H1 (cell line): ENCODE measurements at regions not wholly inside any gene's neighbourhood (a gene's known extent, or its start where the extent isn't known, plus 50 kb on each side); places are given as distances from the start of the nearest gene placed in this dataset.

Source experiments
- CTCF ChIA-PET: fragments of 300-600 bp; sonication (Branson Sonifier 250); formaldehyde crosslinking; loops from one replicate; lab custom pipeline; 2021; ENCODE audit not compliant: partially characterized antibody; lab: Charles Lee
- POLR2A ChIA-PET: fragments of 300-600 bp; sonication (Branson Sonifier 250); formaldehyde crosslinking; loops from one replicate; lab custom pipeline; 2021; ENCODE audit warnings: inconsistent platforms; ENCODE audit not compliant: partially characterized antibody; lab: Charles Lee
- DNase-seq, 2 experiments: peaks; one replicate each; pipeline versions ENCODE4 v3.0.0 to v3.0.0-alpha.2; 2010 to 2022; ENCODE audit warnings: low spot score in 2 of 2, low read depth in 1 of 2, mixed read lengths in 1 of 2
- FAIRE-seq: peaks from 2 replicates; lab custom pipeline; 2011; peaks lifted over from hg19 to GRCh38; lab: Jason Lieb, UNC
- H2AFZ ChIP-seq: 2 replicates; pipeline ENCODE4 v1.8.1; 2012; ENCODE audit warnings: low read length, inconsistent platforms
- H2AK5ac ChIP-seq: 2 replicates; pipeline ENCODE4 v1.6.1; 2013; ENCODE audit warnings: low read depth, low read length
- H2BK120ac ChIP-seq: replicated peaks from 2 replicates; pipeline ENCODE3; 2013; ENCODE audit warnings: low read depth, low read length, inconsistent platforms
- H2BK12ac ChIP-seq: 2 replicates; pipeline ENCODE4 v1.6.1; 2013; ENCODE audit warnings: low read depth, low read length
- H2BK15ac ChIP-seq: 2 replicates; pipeline ENCODE4 v1.6.1; 2013; ENCODE audit warnings: low read length
- H2BK20ac ChIP-seq: 2 replicates; pipeline ENCODE4 v1.6.1; 2013; ENCODE audit warnings: low read length
- H2BK5ac ChIP-seq: 2 replicates; pipeline ENCODE4 v1.6.1; 2013; ENCODE audit warnings: low read depth, low read length
- H3K14ac ChIP-seq: 2 replicates; pipeline ENCODE4 v1.6.1; 2013; ENCODE audit warnings: inconsistent platforms; ENCODE audit not compliant: insufficient read length
- H3K18ac ChIP-seq: 2 replicates; pipeline ENCODE4 v1.6.1; 2013; ENCODE audit warnings: low read length; ENCODE audit errors: extremely low read depth
- H3K23ac ChIP-seq: 2 replicates; pipeline ENCODE4 v1.6.1; 2013; ENCODE audit warnings: inconsistent platforms; ENCODE audit not compliant: insufficient read length
- H3K23me2 ChIP-seq: 2 replicates; pipeline ENCODE4 v1.6.1; 2013; ENCODE audit warnings: low read depth, low read length
- H3K27ac ChIP-seq: 2 replicates; pipeline ENCODE4 v1.6.1; 2011; ENCODE audit warnings: low read depth, low read length, inconsistent platforms
- H3K27me3 ChIP-seq, 4 experiments: replicated peaks in 1 of 4; 1 replicate in 1 of 4; 2 replicates in 3 of 4; pipeline versions ENCODE4 v1.6.1 to v1.8.1; 2011 to 2013; ENCODE audit warnings: low read length in 3 of 4, mild to moderate bottlenecking in 3 of 4, inconsistent platforms in 2 of 4, mixed read lengths in 2 of 4, moderate library complexity in 1 of 4; ENCODE audit not compliant: control insufficient read depth in 3 of 4, insufficient read depth in 3 of 4; ENCODE audit errors: extremely low read depth in 1 of 4
- H3K36me3 ChIP-seq, 4 experiments: 2 replicates each; pipeline versions ENCODE4 v1.6.1 to v1.8.1; 2011 to 2013; ENCODE audit warnings: mild to moderate bottlenecking in 4 of 4, low read length in 3 of 4, moderate library complexity in 2 of 4, control low read depth in 1 of 4, inconsistent platforms in 1 of 4; ENCODE audit not compliant: insufficient read depth in 4 of 4, control insufficient read depth in 2 of 4
- H3K4ac ChIP-seq: replicated peaks from 2 replicates; pipeline ENCODE3; 2013; ENCODE audit warnings: low read length, low read depth, mixed read lengths, inconsistent platforms; ENCODE audit not compliant: insufficient read length
- H3K4me1 ChIP-seq, 4 experiments: replicated peaks in 1 of 4; 1 replicate in 1 of 4; 2 replicates in 3 of 4; pipeline versions ENCODE4 v1.6.1 to v1.8.1; 2011 to 2013; ENCODE audit warnings: low read length in 3 of 4, inconsistent platforms in 2 of 4, mixed read lengths in 1 of 4; ENCODE audit not compliant: insufficient read depth in 4 of 4, control insufficient read depth in 3 of 4
- H3K4me2 ChIP-seq, 2 experiments: 2 replicates each; pipeline versions ENCODE4 v1.6.1 to v1.8.1; 2011 to 2013; ENCODE audit warnings: low read depth in 2 of 2, low read length in 2 of 2, control low read depth in 1 of 2, inconsistent platforms in 1 of 2, mild to moderate bottlenecking in 1 of 2; ENCODE audit not compliant: insufficient read depth in 1 of 2
- H3K4me3 ChIP-seq, 4 experiments: fragments of 200-600, 300-600 bp in 1 of 4; sonication (generic), shearing (Covaris generic), sonication (Bioruptor Twin) in 1 of 4; 2 replicates each; pipeline versions ENCODE4 v1.5.1 to v1.8.1; 2011 to 2016; ENCODE audit warnings: low read length in 4 of 4, low read depth in 3 of 4, control low read depth in 2 of 4, inconsistent platforms in 2 of 4, mild to moderate bottlenecking in 2 of 4, mixed read lengths in 1 of 4, moderate library complexity in 1 of 4; ENCODE audit not compliant: insufficient read depth in 2 of 4; ENCODE audit errors: extremely low read depth in 1 of 4
- H3K56ac ChIP-seq: replicated peaks from 2 replicates; pipeline ENCODE3; 2013; ENCODE audit warnings: low read depth, mild to moderate bottlenecking, mixed read lengths, low read length, inconsistent platforms; ENCODE audit not compliant: insufficient read length
- H3K79me1 ChIP-seq: 2 replicates; pipeline ENCODE4 v1.6.1; 2013; ENCODE audit warnings: low read depth, low read length, control low read depth
- H3K79me2 ChIP-seq, 2 experiments: 2 replicates each; pipeline versions ENCODE4 v1.6.1 to v1.8.1; 2012 to 2013; ENCODE audit warnings: low read length in 2 of 2, mild to moderate bottlenecking in 2 of 2, inconsistent platforms in 1 of 2; ENCODE audit not compliant: insufficient read depth in 2 of 2, control insufficient read depth in 1 of 2
- H3K9ac ChIP-seq, 4 experiments: replicated peaks in 1 of 4; 1 replicate in 1 of 4; 2 replicates in 3 of 4; pipeline versions ENCODE4 v1.6.1 to v1.8.1; 2011 to 2013; ENCODE audit warnings: low read depth in 3 of 4, low read length in 3 of 4, control low read depth in 2 of 4, mild to moderate bottlenecking in 2 of 4, moderate library complexity in 2 of 4, inconsistent platforms in 1 of 4; ENCODE audit errors: extremely low read depth in 1 of 4
- H3K9me3 ChIP-seq, 2 experiments: 2 replicates each; pipeline versions ENCODE4 v1.6.1 to v1.8.1; 2012 to 2013; ENCODE audit warnings: mild to moderate bottlenecking in 2 of 2, moderate library complexity in 2 of 2, control low read depth in 1 of 2, inconsistent platforms in 1 of 2, low read depth in 1 of 2, low read length in 1 of 2, mixed read lengths in 1 of 2; ENCODE audit not compliant: insufficient read depth in 2 of 2
- H4K20me1 ChIP-seq, 2 experiments: replicated peaks in 1 of 2; 2 replicates each; pipeline versions ENCODE3 to v1.8.1; 2011 to 2013; ENCODE audit warnings: inconsistent platforms in 2 of 2, low read length in 2 of 2, mild to moderate bottlenecking in 1 of 2; ENCODE audit not compliant: insufficient read depth in 2 of 2, control insufficient read depth in 1 of 2
- H4K5ac ChIP-seq: 2 replicates; pipeline ENCODE4 v1.6.1; 2013; ENCODE audit warnings: low read length, low read depth, mixed read lengths, inconsistent platforms; ENCODE audit not compliant: insufficient read length
- H4K8ac ChIP-seq: 2 replicates; pipeline ENCODE4 v1.8.0; 2013; ENCODE audit warnings: mild to moderate bottlenecking, moderate library complexity, low read length, inconsistent platforms; ENCODE audit not compliant: insufficient read depth; ENCODE audit errors: extremely low read depth
- H4K91ac ChIP-seq: replicated peaks from 2 replicates; pipeline ENCODE3; 2013; ENCODE audit warnings: low read length, mixed read lengths, inconsistent platforms; ENCODE audit not compliant: insufficient read length
- ATF3 ChIP-seq: IDR thresholded peaks from 2 replicates; pipeline ENCODE4 v1.6.1; 2011; ENCODE audit warnings: low read depth, mild to moderate bottlenecking, low read length; ENCODE audit not compliant: insufficient read depth
- BACH1 ChIP-seq: IDR thresholded peaks from 2 replicates; pipeline ENCODE4 v1.6.1; 2012; ENCODE audit warnings: low read length, improper control_type of control experiment
- CHD1 ChIP-seq: IDR thresholded peaks from 2 replicates; pipeline ENCODE4 v1.6.1; 2012; ENCODE audit warnings: low read depth, low read length, improper control_type of control experiment
- CTCF ChIP-seq, 3 experiments: IDR thresholded peaks; 1 replicate in 2 of 3; 2 replicates in 1 of 3; pipeline versions ENCODE4 v1.5.1 to v1.6.1; 2011; ENCODE audit warnings: low read length in 3 of 3, mild to moderate bottlenecking in 3 of 3, inconsistent platforms in 2 of 3, low read depth in 1 of 3, moderate library complexity in 1 of 3; ENCODE audit not compliant: insufficient read depth in 1 of 3; ENCODE audit errors: control extremely low read depth in 1 of 3
- EP300 ChIP-seq, 2 experiments: IDR thresholded peaks; 1 replicate in 1 of 2; 2 replicates in 1 of 2; pipeline ENCODE4 v1.6.1; 2011 to 2012; ENCODE audit warnings: low read depth in 2 of 2, low read length in 2 of 2, mild to moderate bottlenecking in 2 of 2, borderline replicate concordance in 1 of 2, inconsistent platforms in 1 of 2, moderate library complexity in 1 of 2
- GTF2F1 ChIP-seq: IDR thresholded peaks from 2 replicates; pipeline ENCODE4 v1.6.1; 2012; ENCODE audit warnings: low read depth, low read length, improper control_type of control experiment, borderline replicate concordance
- JUND ChIP-seq: IDR thresholded peaks from 2 replicates; pipeline ENCODE4 v1.6.1; 2011; ENCODE audit warnings: mild to moderate bottlenecking, improper control_type of control experiment, low read length
- SRF ChIP-seq: IDR thresholded peaks from 2 replicates; pipeline ENCODE4 v1.6.1; 2011; ENCODE audit warnings: mild to moderate bottlenecking, low read depth, low read length, moderate library complexity
- WGBS, 2 experiments: shearing (Covaris generic) in 1 of 2; methylation state at CpG; one replicate each; pipeline versions ENCODE4 v1.1.6 to v1.1.7; 2013 to 2015; ENCODE audit warnings: low lambda C conversion rate in 2 of 2, mixed read lengths in 2 of 2, inconsistent platforms in 1 of 2, low coverage in 1 of 2, missing lambda C conversion rate in 1 of 2; ENCODE audit not compliant: insufficient replicate concordance in 2 of 2, insufficient coverage in 1 of 2, insufficient read length in 1 of 2; ENCODE audit errors: extremely low coverage in 1 of 2, missing lambda C conversion rate in 1 of 2; 5-methylcytosine and 5-hydroxymethylcytosine counted together

GRCh38 chr18:55076643-55077218, 117.5 kb upstream of the CCDC68 start:
- ChIA-PET POLR2A (no interaction called here), CTCF (no interaction called here)
- Histone ChIP-seq H2AK5ac (no peak overlapping the region), H3K23me2 (no peaks in the 10 kb centered on the region), H3K14ac (no peak overlapping the region), H2BK5ac (no peak overlapping the region), H3K4ac (no peak overlapping the region), H2BK15ac (no peak overlapping the region), H3K27me3 (no peaks in the 10 kb centered on the region), H3K56ac (no peak overlapping the region), H3K18ac (no peak overlapping the region), H3K79me1 (no peaks in the 10 kb centered on the region; the same call in 1 of the 2 replicates), H4K8ac (no peak overlapping the region), H3K4me3 (no peak overlapping the region), H3K4me2 (no peak overlapping the region), H2BK120ac (no peak overlapping the region), H3K23ac (no peak overlapping the region), H3K9me3 (no peaks in the 10 kb centered on the region), H2AFZ (no peak overlapping the region), H4K91ac (no peak overlapping the region), H3K36me3 (no peaks in the 10 kb centered on the region), H3K9ac (no peak overlapping the region), H3K79me2 (no peaks in the 10 kb centered on the region), H3K27ac (no peak overlapping the region), H3K4me1 (no peaks in the 10 kb centered on the region; a peak in 1 of 7 replicates), H2BK20ac (no peak overlapping the region), H4K5ac (no peak overlapping the region), H4K20me1 (no peaks in the 10 kb centered on the region), H2BK12ac (no peak overlapping the region)
- DNase-seq (no peak), FAIRE-seq (no peak)
- TF ChIP-seq BACH1 (no peak), CHD1 (no peak), ATF3 (no peak), CTCF (IDR thresholded peaks at IDR 0.05; ENCODE audit: control extremely low read depth in 1 of 3, insufficient read depth in 1 of 3, low read depth in 1 of 3, low read length in 3 of 3) (no peak), SRF (no peak), GTF2F1 (no peak), EP300 (IDR thresholded peaks at IDR 0.05; ENCODE audit: borderline replicate concordance in 1 of 2, low read depth in 2 of 2, low read length in 2 of 2) (no peak), JUND (no peak)
- WGBS, 2 experiments, result 92% methylated on average over 6 of the region's 6 CpGs; no CpG with 5 or more reads in 1 of the 2 experiments
